ENCODE measurements at regions not wholly inside any gene's neighbourhood (a gene's known extent, or its start where the extent isn't known, plus 50 kb on each side); places are given as distances from the start of the nearest gene placed in this dataset.

DNA sequence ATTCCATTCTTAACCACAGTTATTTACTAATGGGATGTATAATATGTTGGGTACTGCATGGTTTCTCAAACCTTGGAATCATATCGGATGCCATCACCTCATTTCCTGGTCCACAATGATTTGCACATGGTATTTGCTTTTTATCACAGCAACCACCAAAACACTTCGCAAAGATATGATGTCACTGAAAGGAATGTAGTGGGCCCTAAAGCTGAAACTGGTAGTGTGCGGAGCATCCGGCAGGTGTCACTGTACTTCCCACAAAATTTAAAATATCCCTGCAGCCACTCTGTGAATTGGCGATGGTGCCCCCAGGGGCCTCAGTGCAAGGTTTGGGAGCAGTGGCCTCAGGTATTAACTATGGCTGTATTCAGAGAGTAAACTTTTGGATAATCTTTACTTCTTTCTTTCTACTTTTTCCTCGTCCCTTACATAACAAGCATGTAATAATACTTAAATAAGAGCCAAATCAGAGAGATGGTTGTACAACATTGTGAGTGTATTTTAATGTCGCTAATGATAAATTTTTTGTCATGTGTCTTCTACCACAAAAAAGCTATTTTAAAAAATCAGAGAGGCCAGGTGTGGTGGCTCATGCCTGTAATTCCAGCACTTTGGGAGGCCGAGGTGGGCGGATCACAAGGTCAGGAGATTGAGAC lies 66.2 kb downstream of the FAM241B start:
- H3K4me3 Mint-ChIP-seq (ENCODE audit: unreplicated experiment), result no peak overlapping the region
- H3K27ac Mint-ChIP-seq (ENCODE audit: unreplicated experiment), result peak overlapping the region; percentile 81
- peaks cover 29% of the 10 kb centered on the region for H3K27me3 Mint-ChIP-seq (ENCODE audit: low read depth, unreplicated experiment)
- Histone ChIP-seq H3K9ac (ENCODE audit: low read length) (no peak overlapping the region), H3K4me1 (ENCODE audit: insufficient read depth, low read length) (no peaks in the 10 kb centered on the region), H3K4me3 (ENCODE audit: insufficient read depth, low read depth, low read length) (no peak overlapping the region), H3K27ac (ENCODE audit: low read depth, low read length) (peak overlapping the region; percentile 28), H3K27me3 (ENCODE audit: insufficient read depth, low read length) (peaks cover 14% of the 10 kb centered on the region), H3K79me2 (ENCODE audit: insufficient read depth, low read length) (no peaks in the 10 kb centered on the region), H4K20me1 (ENCODE audit: insufficient read depth, low read length) (no peaks in the 10 kb centered on the region), H3K36me3 (ENCODE audit: insufficient read depth, low read length) (no peaks in the 10 kb centered on the region), H3K4me2 (ENCODE audit: low read length) (peak overlapping the region; percentile 19), H3K9me3 (ENCODE audit: insufficient read depth, low read depth, low read length) (no peaks in the 10 kb centered on the region), H2AFZ (ENCODE audit: low read depth, low read length) (no peak overlapping the region)
- peak; percentile 90 for DNase-seq (ENCODE audit: low read depth)
- H3K36me3 Mint-ChIP-seq (ENCODE audit: low read depth, unreplicated experiment), result no peaks in the 10 kb centered on the region
- TF ChIP-seq, protein P1, sequence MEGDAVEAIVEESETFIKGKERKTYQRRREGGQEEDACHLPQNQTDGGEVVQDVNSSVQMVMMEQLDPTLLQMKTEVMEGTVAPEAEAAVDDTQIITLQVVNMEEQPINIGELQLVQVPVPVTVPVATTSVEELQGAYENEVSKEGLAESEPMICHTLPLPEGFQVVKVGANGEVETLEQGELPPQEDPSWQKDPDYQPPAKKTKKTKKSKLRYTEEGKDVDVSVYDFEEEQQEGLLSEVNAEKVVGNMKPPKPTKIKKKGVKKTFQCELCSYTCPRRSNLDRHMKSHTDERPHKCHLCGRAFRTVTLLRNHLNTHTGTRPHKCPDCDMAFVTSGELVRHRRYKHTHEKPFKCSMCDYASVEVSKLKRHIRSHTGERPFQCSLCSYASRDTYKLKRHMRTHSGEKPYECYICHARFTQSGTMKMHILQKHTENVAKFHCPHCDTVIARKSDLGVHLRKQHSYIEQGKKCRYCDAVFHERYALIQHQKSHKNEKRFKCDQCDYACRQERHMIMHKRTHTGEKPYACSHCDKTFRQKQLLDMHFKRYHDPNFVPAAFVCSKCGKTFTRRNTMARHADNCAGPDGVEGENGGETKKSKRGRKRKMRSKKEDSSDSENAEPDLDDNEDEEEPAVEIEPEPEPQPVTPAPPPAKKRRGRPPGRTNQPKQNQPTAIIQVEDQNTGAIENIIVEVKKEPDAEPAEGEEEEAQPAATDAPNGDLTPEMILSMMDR (IDR thresholded peaks at IDR 0.05; ENCODE audit: insufficient read depth, low read depth, low read length), result peak; percentile 71
- no peak for TF ChIP-seq EZH2 (IDR thresholded peaks at IDR 0.05; ENCODE audit: insufficient read depth, low read length)
- H3K9me3 Mint-ChIP-seq (ENCODE audit: unreplicated experiment), result no peaks in the 10 kb centered on the region
- H3K4me1 Mint-ChIP-seq (ENCODE audit: low read depth, unreplicated experiment), result no peaks in the 10 kb centered on the region
- FAIRE-seq, result peak; percentile 85

- FAIRE-seq (no peak), DNase-seq (ENCODE audit: low read depth) (no peak)
- H3K4me1 ChIP-seq (ENCODE audit: insufficient read depth, low read length), result no peaks in the 10 kb centered on the region
- no peak for TF ChIP-seq EZH2 (IDR thresholded peaks at IDR 0.05; ENCODE audit: insufficient read depth, low read length)
- TF ChIP-seq, protein P1 (IDR thresholded peaks at IDR 0.05; ENCODE audit: insufficient read depth, low read depth, low read length), result no peak
- no peaks in the 10 kb centered on the region for H3K79me2 ChIP-seq (ENCODE audit: insufficient read depth, low read length)
- no peaks in the 10 kb centered on the region for H3K36me3 ChIP-seq (ENCODE audit: insufficient read depth, low read length)
- Mint-ChIP-seq H3K27ac (ENCODE audit: unreplicated experiment) (no peak overlapping the region), H3K27me3 (ENCODE audit: low read depth, unreplicated experiment) (peaks cover 34% of the 10 kb centered on the region), H3K4me3 (ENCODE audit: unreplicated experiment) (no peak overlapping the region), H3K9me3 (ENCODE audit: unreplicated experiment) (no peaks in the 10 kb centered on the region), H3K4me1 (ENCODE audit: low read depth, unreplicated experiment) (no peaks in the 10 kb centered on the region), H3K36me3 (ENCODE audit: low read depth, unreplicated experiment) (no peaks in the 10 kb centered on the region)
- peaks cover 14% of the 10 kb centered on the region for H3K27me3 ChIP-seq (ENCODE audit: insufficient read depth, low read length)
- no peak overlapping the region for H3K9ac ChIP-seq (ENCODE audit: low read length)
- no peak overlapping the region for H3K4me3 ChIP-seq (ENCODE audit: insufficient read depth, low read depth, low read length)
- no peak overlapping the region for H3K27ac ChIP-seq (ENCODE audit: low read depth, low read length)
- no peaks in the 10 kb centered on the region for H3K9me3 ChIP-seq (ENCODE audit: insufficient read depth, low read depth, low read length)
- H2AFZ ChIP-seq (ENCODE audit: low read depth, low read length), result no peak overlapping the region
- H4K20me1 ChIP-seq (ENCODE audit: insufficient read depth, low read length), result no peaks in the 10 kb centered on the region
- no peak overlapping the region for H3K4me2 ChIP-seq (ENCODE audit: low read length)
These were observed 67.0 kb downstream of the FAM241B start for GRCh38 chr10:69697006-69697405.

DNA sequence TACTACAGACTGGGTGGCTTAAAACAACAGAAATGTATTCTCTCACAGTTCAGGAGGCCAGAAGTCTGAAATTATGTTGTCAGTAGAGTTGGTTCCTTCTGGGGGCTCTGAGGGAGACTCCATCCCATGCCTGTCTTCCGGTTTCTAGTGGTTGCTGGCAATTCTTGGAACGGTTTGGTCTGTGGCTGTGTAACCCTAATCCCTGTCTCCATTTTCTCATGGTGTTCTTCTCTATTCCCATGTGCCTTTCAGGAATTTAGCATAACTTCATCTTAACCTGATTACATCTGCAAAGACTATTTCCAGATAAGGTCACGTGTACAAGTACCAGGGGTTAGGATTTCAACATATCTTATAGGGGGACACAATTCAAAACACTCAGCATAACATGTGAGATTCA lies 73.2 kb downstream of the FAM241B start:
- H2AFZ ChIP-seq (ENCODE audit: low read depth, low read length), result no peak overlapping the region
- peaks cover 16% of the 10 kb centered on the region for H3K27me3 ChIP-seq (ENCODE audit: insufficient read depth, low read length)
- peaks cover 3% of the 10 kb centered on the region for H3K4me1 Mint-ChIP-seq (ENCODE audit: low read depth, unreplicated experiment)
- peaks cover 6% of the 10 kb centered on the region for H3K4me1 ChIP-seq (ENCODE audit: insufficient read depth, low read length)
- FAIRE-seq, result no peak
- peak overlapping the region; percentile 5 for H3K9ac ChIP-seq (ENCODE audit: low read length)
- peaks cover 4% of the 10 kb centered on the region for H3K9me3 Mint-ChIP-seq (ENCODE audit: unreplicated experiment)
- no peak overlapping the region for H3K4me3 Mint-ChIP-seq (ENCODE audit: unreplicated experiment)
- no peaks in the 10 kb centered on the region for H4K20me1 ChIP-seq (ENCODE audit: insufficient read depth, low read length)
- peak; percentile 20 for DNase-seq (ENCODE audit: low read depth)
- peak overlapping the region; percentile 16 for H3K4me2 ChIP-seq (ENCODE audit: low read length)
- H3K27me3 Mint-ChIP-seq (ENCODE audit: low read depth, unreplicated experiment), result peaks cover 34% of the 10 kb centered on the region
- no peak overlapping the region for H3K4me3 ChIP-seq (ENCODE audit: insufficient read depth, low read depth, low read length)
- TF ChIP-seq EZH2 (IDR thresholded peaks at IDR 0.05; ENCODE audit: insufficient read depth, low read length), result no peak
- TF ChIP-seq, protein P1 (IDR thresholded peaks at IDR 0.05; ENCODE audit: insufficient read depth, low read depth, low read length), result no peak
- no peaks in the 10 kb centered on the region for H3K79me2 ChIP-seq (ENCODE audit: insufficient read depth, low read length)
- H3K36me3 ChIP-seq (ENCODE audit: insufficient read depth, low read length), result no peaks in the 10 kb centered on the region
- no peak overlapping the region for H3K27ac Mint-ChIP-seq (ENCODE audit: unreplicated experiment)
- H3K27ac ChIP-seq (ENCODE audit: low read depth, low read length), result peak overlapping the region; percentile 65
- no peaks in the 10 kb centered on the region for H3K36me3 Mint-ChIP-seq (ENCODE audit: low read depth, unreplicated experiment)
- no peaks in the 10 kb centered on the region for H3K9me3 ChIP-seq (ENCODE audit: insufficient read depth, low read depth, low read length)

All from astrocyte (in vitro differentiated cells and primary cell).